ENCODE measurements at regions not wholly inside any gene's neighbourhood (a gene's known extent, or its start where the extent isn't known, plus 50 kb on each side); places are given as distances from the start of the nearest gene placed in this dataset.

GRCh38 chr10:29734640-29734961 is 99.8 kb upstream of the SVIL start:
- ATAC-seq (no peak), DNase-seq (no peak)
- intact Hi-C loops (cut with micrococcal nuclease) = loop anchor here (2.0 kb wide), 2 partner anchors 20 to 200 kb away; no protein-coding TSS in a partner anchor
- Histone ChIP-seq H3K4me3 (ENCODE audit: low read length) (peak overlapping the region; percentile 81), H3K4me1 (ENCODE audit: insufficient read depth, low read length) (peaks cover 13% of the 10 kb centered on the region; the same call in 1 of the 2 replicates), H3F3A (ENCODE audit: low read length, unreplicated experiment) (no peaks in the 10 kb centered on the region), H3K9me3 (ENCODE audit: low read length) (no peaks in the 10 kb centered on the region), H3K36me3 (ENCODE audit: low read depth, low read length) (peaks cover 5% of the 10 kb centered on the region; the same call in 1 of the 2 replicates), H3K9ac (ENCODE audit: low read length) (peak overlapping the region; percentile 89), H3K4me2 (ENCODE audit: low read length) (peak overlapping the region; percentile 91), H4K20me1 (ENCODE audit: low read length) (peaks cover 37% of the 10 kb centered on the region), H3K27ac (ENCODE audit: low read length) (peak overlapping the region; percentile 69; the same call in 1 of the 2 replicates), H3K9me2 (replicated peaks; ENCODE audit: low read length) (no peaks in the 10 kb centered on the region), H2AFZ (ENCODE audit: low read length) (no peak overlapping the region), H3K79me2 (ENCODE audit: low read length) (peaks cover 57% of the 10 kb centered on the region), H3K27me3 (ENCODE audit: low read length) (no peaks in the 10 kb centered on the region)
- TSS peak; percentile 24 for BruUV-seq (replicated peaks)
- ChIA-PET POLR2A (ENCODE audit: unreplicated experiment) (no interaction called here), CTCF (interaction anchor here (0.5 kb wide), 1 partner anchor 217 kb away, joined by 3 read pairs; no protein-coding TSS in a partner anchor)
- no peak for TF ChIP-seq CTCF (conservative IDR thresholded peaks at IDR 0.05; ENCODE audit: low read depth, low read length)
- no peak for TF ChIP-seq EZH2 (IDR thresholded peaks at IDR 0.05; ENCODE audit: low read length, unreplicated experiment)
- TF ChIP-seq EZH2phosphoT487 (IDR thresholded peaks at IDR 0.05; ENCODE audit: borderline replicate concordance, low read length) = no peak

- H3K4me3 ChIP-seq (ENCODE audit: low read length) = peak overlapping the region; percentile 81; the same call in 1 of the 2 replicates
- no peaks in the 10 kb centered on the region for H3K9me3 ChIP-seq (ENCODE audit: low read length)
- peak overlapping the region; percentile 91 for H3K4me2 ChIP-seq (ENCODE audit: low read length)
- ChIA-PET POLR2A (ENCODE audit: unreplicated experiment) (no interaction called here), CTCF (no interaction called here)
- H3K36me3 ChIP-seq (ENCODE audit: low read depth, low read length) = peaks cover 5% of the 10 kb centered on the region; the same call in 1 of the 2 replicates
- no peaks in the 10 kb centered on the region for H3K9me2 ChIP-seq (replicated peaks; ENCODE audit: low read length)
- H3K4me1 ChIP-seq (ENCODE audit: insufficient read depth, low read length) = peaks cover 18% of the 10 kb centered on the region; the same call in 1 of the 2 replicates
- H3K27me3 ChIP-seq (ENCODE audit: low read length) = no peaks in the 10 kb centered on the region
- no peak overlapping the region for H3K9ac ChIP-seq (ENCODE audit: low read length)
- intact Hi-C loops (cut with micrococcal nuclease) = no loop called here
- peaks cover 42% of the 10 kb centered on the region for H4K20me1 ChIP-seq (ENCODE audit: low read length)
- DNase-seq (no peak), ATAC-seq (no peak)
- no peaks in the 10 kb centered on the region for H3F3A ChIP-seq (ENCODE audit: low read length, unreplicated experiment)
- no peak for TF ChIP-seq EZH2phosphoT487 (IDR thresholded peaks at IDR 0.05; ENCODE audit: borderline replicate concordance, low read length)
- TF ChIP-seq EZH2 (IDR thresholded peaks at IDR 0.05; ENCODE audit: low read length, unreplicated experiment) = no peak
- TF ChIP-seq CTCF (conservative IDR thresholded peaks at IDR 0.05; ENCODE audit: low read depth, low read length) = no peak
- no peak overlapping the region for H3K27ac ChIP-seq (ENCODE audit: low read length)
- no peak overlapping the region for H2AFZ ChIP-seq (ENCODE audit: low read length)
- H3K79me2 ChIP-seq (ENCODE audit: low read length) = peaks cover 70% of the 10 kb centered on the region
- no TSS peak for BruUV-seq (replicated peaks)
Measured at GRCh38 chr10:29733323-29733722, 98.6 kb upstream of the SVIL start.

DNA sequence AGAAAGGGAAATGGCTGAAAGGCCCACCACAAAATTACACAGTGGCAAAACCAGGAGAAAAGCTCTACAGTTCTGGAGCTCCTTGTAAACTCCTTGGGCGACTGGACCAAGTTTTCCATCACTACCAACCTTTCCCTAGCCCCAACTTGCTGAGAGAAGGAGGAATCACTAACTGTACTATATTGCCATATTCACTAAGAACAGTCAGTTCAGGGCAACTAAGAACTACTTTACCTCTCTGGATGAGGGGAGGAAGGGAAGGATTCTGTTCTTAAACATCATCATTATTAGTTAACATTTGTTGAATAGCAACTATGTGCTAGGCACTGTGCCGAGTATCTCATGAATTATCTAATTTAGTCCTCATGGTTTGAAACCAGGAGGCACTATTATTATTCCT is 98.1 kb upstream of the SVIL start:
- Histone ChIP-seq H3K4me1 (ENCODE audit: insufficient read depth, low read length) (peaks cover 22% of the 10 kb centered on the region; the same call in 1 of the 2 replicates), H3K27ac (ENCODE audit: low read length) (no peak overlapping the region), H3K9ac (ENCODE audit: low read length) (no peak overlapping the region), H3K36me3 (ENCODE audit: low read depth, low read length) (peaks cover 5% of the 10 kb centered on the region; the same call in 1 of the 2 replicates), H3K27me3 (ENCODE audit: low read length) (no peaks in the 10 kb centered on the region), H3K4me2 (ENCODE audit: low read length) (no peak overlapping the region), H2AFZ (ENCODE audit: low read length) (no peak overlapping the region), H3K79me2 (ENCODE audit: low read length) (peaks cover 74% of the 10 kb centered on the region), H4K20me1 (ENCODE audit: low read length) (peaks cover 46% of the 10 kb centered on the region), H3K4me3 (ENCODE audit: low read length) (no peak overlapping the region), H3F3A (ENCODE audit: low read length, unreplicated experiment) (no peaks in the 10 kb centered on the region), H3K9me3 (ENCODE audit: low read length) (no peaks in the 10 kb centered on the region), H3K9me2 (replicated peaks; ENCODE audit: low read length) (no peaks in the 10 kb centered on the region)
- ATAC-seq (no peak), DNase-seq (no peak)
- ChIA-PET CTCF (no interaction called here), POLR2A (ENCODE audit: unreplicated experiment) (interaction anchor here (0.6 kb wide), 1 partner anchor 97 kb away, joined by 20 read pairs; no protein-coding TSS in a partner anchor)
- TF ChIP-seq EZH2phosphoT487 (IDR thresholded peaks at IDR 0.05; ENCODE audit: borderline replicate concordance, low read length) = no peak
- no peak for TF ChIP-seq CTCF (conservative IDR thresholded peaks at IDR 0.05; ENCODE audit: low read depth, low read length)
- TF ChIP-seq EZH2 (IDR thresholded peaks at IDR 0.05; ENCODE audit: low read length, unreplicated experiment) = no peak
- intact Hi-C loops (cut with micrococcal nuclease) = no loop called here
- no TSS peak for BruUV-seq (replicated peaks)
